ENCODE measurements at regions not wholly inside any gene's neighbourhood (a gene's known extent, or its start where the extent isn't known, plus 50 kb on each side); places are given as distances from the start of the nearest gene placed in this dataset.

GRCh38 chr2:128621074-128621473, 302.4 kb upstream of the HS6ST1 start:
- CTCF ChIA-PET: interaction anchor here (1.2 to 1.4 kb wide), 2 partner anchors 9 to 25 kb away, joined by 3 read pairs; no protein-coding TSS in a partner anchor
- H3K27me3 Mint-ChIP-seq: no peaks in the 10 kb centered on the region
- no peaks in the 10 kb centered on the region for H3K36me3 Mint-ChIP-seq (ENCODE audit: low read depth)
- no peak overlapping the region for H3K27ac Mint-ChIP-seq
- peaks cover 22% of the 10 kb centered on the region for H3K4me1 Mint-ChIP-seq
- no peaks in the 10 kb centered on the region for H3K9me3 Mint-ChIP-seq
- POLR2A ChIA-PET: no interaction called here
- no peak overlapping the region for H3K4me3 Mint-ChIP-seq
- no peak for DNase-seq

- no peak for DNase-seq
- CTCF ChIA-PET: interaction anchor here (1.2 to 1.4 kb wide), 2 partner anchors 8 to 26 kb away, joined by 3 read pairs; no protein-coding TSS in a partner anchor
- Mint-ChIP-seq H3K27me3 (no peaks in the 10 kb centered on the region), H3K4me3 (no peak overlapping the region), H3K9me3 (no peaks in the 10 kb centered on the region), H3K4me1 (peaks cover 22% of the 10 kb centered on the region), H3K27ac (no peak overlapping the region), H3K36me3 (ENCODE audit: low read depth) (no peaks in the 10 kb centered on the region)
- POLR2A ChIA-PET: no interaction called here
Observed at GRCh38 chr2:128622371-128622770, 303.7 kb upstream of the HS6ST1 start.

GRCh38 chr2:128622955-128623620, 304.4 kb upstream of the HS6ST1 start:
- Mint-ChIP-seq H3K27me3 (no peaks in the 10 kb centered on the region), H3K27ac (no peak overlapping the region), H3K4me1 (peaks cover 22% of the 10 kb centered on the region), H3K36me3 (ENCODE audit: low read depth) (no peaks in the 10 kb centered on the region), H3K9me3 (no peaks in the 10 kb centered on the region), H3K4me3 (no peak overlapping the region)
- ChIA-PET POLR2A (no interaction called here), CTCF (no interaction called here)
- DNase-seq: no peak

GRCh38 chr2:128623776-128624761, 305.4 kb upstream of the HS6ST1 start:
- H3K27me3 Mint-ChIP-seq: no peaks in the 10 kb centered on the region
- ChIA-PET POLR2A (no interaction called here), CTCF (no interaction called here)
- peak overlapping the region; percentile 77 for H3K27ac Mint-ChIP-seq
- peaks cover 22% of the 10 kb centered on the region for H3K4me1 Mint-ChIP-seq
- DNase-seq: peak; percentile 50
- H3K36me3 Mint-ChIP-seq (ENCODE audit: low read depth): no peaks in the 10 kb centered on the region
- peak overlapping the region; percentile 13 for H3K4me3 Mint-ChIP-seq
- H3K9me3 Mint-ChIP-seq: no peaks in the 10 kb centered on the region

- H3K4me1 Mint-ChIP-seq: peaks cover 22% of the 10 kb centered on the region
- H3K36me3 Mint-ChIP-seq (ENCODE audit: low read depth): no peaks in the 10 kb centered on the region
- CTCF ChIA-PET: no interaction called here
- no peak overlapping the region for H3K27ac Mint-ChIP-seq
- DNase-seq: no peak
- POLR2A ChIA-PET: no interaction called here
- H3K9me3 Mint-ChIP-seq: no peaks in the 10 kb centered on the region
- no peaks in the 10 kb centered on the region for H3K27me3 Mint-ChIP-seq
- H3K4me3 Mint-ChIP-seq: no peak overlapping the region
Observed at GRCh38 chr2:128624956-128625355, 306.3 kb upstream of the HS6ST1 start.

GRCh38 chr2:128625421-128625820, 306.8 kb upstream of the HS6ST1 start:
- no peaks in the 10 kb centered on the region for H3K36me3 Mint-ChIP-seq (ENCODE audit: low read depth)
- H3K4me1 Mint-ChIP-seq: peaks cover 22% of the 10 kb centered on the region
- CTCF ChIA-PET: no interaction called here
- POLR2A ChIA-PET: no interaction called here
- H3K27me3 Mint-ChIP-seq: no peaks in the 10 kb centered on the region
- no peak for DNase-seq
- no peak overlapping the region for H3K4me3 Mint-ChIP-seq
- no peaks in the 10 kb centered on the region for H3K9me3 Mint-ChIP-seq
- no peak overlapping the region for H3K27ac Mint-ChIP-seq

- H3K9me3 Mint-ChIP-seq: no peaks in the 10 kb centered on the region
- no peak overlapping the region for H3K27ac Mint-ChIP-seq
- no peaks in the 10 kb centered on the region for H3K27me3 Mint-ChIP-seq
- no peak for DNase-seq
- no peak overlapping the region for H3K4me3 Mint-ChIP-seq
- CTCF ChIA-PET: no interaction called here
- POLR2A ChIA-PET: no interaction called here
- peaks cover 22% of the 10 kb centered on the region for H3K4me1 Mint-ChIP-seq
- no peaks in the 10 kb centered on the region for H3K36me3 Mint-ChIP-seq (ENCODE audit: low read depth)
Observed at GRCh38 chr2:128625963-128626759, 307.5 kb upstream of the HS6ST1 start.

GRCh38 chr2:128626760-128627511, 308.3 kb upstream of the HS6ST1 start:
- Mint-ChIP-seq H3K27me3 (no peaks in the 10 kb centered on the region), H3K9me3 (no peaks in the 10 kb centered on the region), H3K4me1 (peaks cover 22% of the 10 kb centered on the region), H3K27ac (no peak overlapping the region), H3K36me3 (ENCODE audit: low read depth) (no peaks in the 10 kb centered on the region), H3K4me3 (no peak overlapping the region)
- DNase-seq: no peak
- CTCF ChIA-PET: no interaction called here
- POLR2A ChIA-PET: no interaction called here

GRCh38 chr2:128628206-128628605, 309.5 kb upstream of the HS6ST1 start:
- Mint-ChIP-seq H3K4me1 (peaks cover 19% of the 10 kb centered on the region), H3K9me3 (no peaks in the 10 kb centered on the region), H3K4me3 (no peak overlapping the region), H3K27me3 (peaks cover 3% of the 10 kb centered on the region), H3K27ac (no peak overlapping the region), H3K36me3 (ENCODE audit: low read depth) (no peaks in the 10 kb centered on the region)
- ChIA-PET CTCF (no interaction called here), POLR2A (no interaction called here)
- DNase-seq: no peak

- H3K36me3 Mint-ChIP-seq (ENCODE audit: low read depth): no peaks in the 10 kb centered on the region
- H3K4me3 Mint-ChIP-seq: no peak overlapping the region
- peaks cover 11% of the 10 kb centered on the region for H3K4me1 Mint-ChIP-seq
- H3K27ac Mint-ChIP-seq: no peak overlapping the region
- CTCF ChIA-PET: interaction anchor here (1.0 kb wide), 1 partner anchor 9 kb away, joined by 3 read pairs; no protein-coding TSS in a partner anchor
- POLR2A ChIA-PET: no interaction called here
- H3K9me3 Mint-ChIP-seq: no peaks in the 10 kb centered on the region
- H3K27me3 Mint-ChIP-seq: peaks cover 6% of the 10 kb centered on the region
- no peak for DNase-seq
Observed at GRCh38 chr2:128628996-128629395, 310.3 kb upstream of the HS6ST1 start.

GRCh38 chr2:128630974-128631697, 312.5 kb upstream of the HS6ST1 start:
- no peaks in the 10 kb centered on the region for H3K36me3 Mint-ChIP-seq (ENCODE audit: low read depth)
- H3K27ac Mint-ChIP-seq: no peak overlapping the region
- no peak for DNase-seq
- no peaks in the 10 kb centered on the region for H3K9me3 Mint-ChIP-seq
- ChIA-PET POLR2A (no interaction called here), CTCF (no interaction called here)
- peaks cover 6% of the 10 kb centered on the region for H3K27me3 Mint-ChIP-seq
- no peaks in the 10 kb centered on the region for H3K4me1 Mint-ChIP-seq
- H3K4me3 Mint-ChIP-seq: no peak overlapping the region
